Lung (tissue), 11 donors: ENCODE measurements at regions not wholly inside any gene's neighbourhood (a gene's known extent, or its start where the extent isn't known, plus 50 kb on each side); places are given as distances from the start of the nearest gene placed in this dataset.
"Not testable (repeated sequence)": the region's sequence is repeated elsewhere in the genome, so short reads cannot be mapped to it uniquely, and the experiment has no call there.

ENCODE experiments used
- ATAC-seq: fragments of 200-7000 bp; cut with Tn5 transposase; one replicate; pipeline ENCODE4 v1.9.1; 2020; ENCODE audit warnings: moderate number of reproducible peaks; ENCODE audit not compliant: insufficient read depth, low FRiP score
- DNase-seq, 3 donors: peaks; one replicate each; pipeline ENCODE4 v3.0.0-alpha.2; 2013 to 2017
- H3K27ac ChIP-seq, 2 donors: one replicate each; pipeline ENCODE4 v1.5.1; 2013; ENCODE audit warnings: mild to moderate bottlenecking in 2 of 2, moderate library complexity in 2 of 2, control low read depth in 1 of 2, inconsistent platforms in 1 of 2, low read depth in 1 of 2, low read length in 1 of 2
- H3K27me3 ChIP-seq, 3 donors: one replicate each; pipeline ENCODE4 v1.5.1; 2013; ENCODE audit warnings: low read length in 2 of 3; ENCODE audit not compliant: control insufficient read depth in 3 of 3, insufficient read depth in 3 of 3
- H3K36me3 ChIP-seq, 4 donors: one replicate each; pipeline ENCODE4 v1.5.1; 2013; ENCODE audit warnings: low read length in 4 of 4, mild to moderate bottlenecking in 1 of 4, moderate library complexity in 1 of 4; ENCODE audit not compliant: control insufficient read depth in 4 of 4, insufficient read depth in 4 of 4
- H3K4me1 ChIP-seq, 5 donors: one replicate each; pipeline ENCODE4 v1.5.1; 2013; ENCODE audit warnings: low read length in 5 of 5, mild to moderate bottlenecking in 2 of 5, moderate library complexity in 1 of 5; ENCODE audit not compliant: control insufficient read depth in 5 of 5, insufficient read depth in 5 of 5
- H3K4me3 ChIP-seq: one replicate; pipeline ENCODE4 v1.5.1; 2013; ENCODE audit warnings: mild to moderate bottlenecking, control low read depth, moderate library complexity
- H3K9ac ChIP-seq, 2 donors: one replicate each; pipeline ENCODE4 v1.5.1; 2013; ENCODE audit warnings: low read length in 2 of 2, control low read depth in 1 of 2; ENCODE audit not compliant: insufficient read depth in 1 of 2
- H3K9me3 ChIP-seq, 4 donors: one replicate each; pipeline ENCODE4 v1.5.1; 2013; ENCODE audit warnings: low read length in 3 of 4, mild to moderate bottlenecking in 1 of 4, moderate library complexity in 1 of 4; ENCODE audit not compliant: control insufficient read depth in 4 of 4, insufficient read depth in 3 of 4
- WGBS, 2 donors: extraction: QIAGEN DNeasy Blood & Tissue Kit; methylation state at CpG; one replicate each; pipeline ENCODE4 v1.1.7; 2013; 5-methylcytosine and 5-hydroxymethylcytosine counted together
- TF ChIP-seq, protein P1 (sequence below): IDR thresholded peaks from 2 replicates; pipeline ENCODE4 v1.5.1; 2012; ENCODE audit warnings: mild to moderate bottlenecking; ENCODE audit errors: control extremely low read depth, extremely low read depth
- donor health status: control.
- donor health status: control.
- donor health status: Bipolar disorder and iron deficiency.
- donor health status: healthy.
- donor health status: DM: yes; HTN: yes; CAD: no.

DNA sequence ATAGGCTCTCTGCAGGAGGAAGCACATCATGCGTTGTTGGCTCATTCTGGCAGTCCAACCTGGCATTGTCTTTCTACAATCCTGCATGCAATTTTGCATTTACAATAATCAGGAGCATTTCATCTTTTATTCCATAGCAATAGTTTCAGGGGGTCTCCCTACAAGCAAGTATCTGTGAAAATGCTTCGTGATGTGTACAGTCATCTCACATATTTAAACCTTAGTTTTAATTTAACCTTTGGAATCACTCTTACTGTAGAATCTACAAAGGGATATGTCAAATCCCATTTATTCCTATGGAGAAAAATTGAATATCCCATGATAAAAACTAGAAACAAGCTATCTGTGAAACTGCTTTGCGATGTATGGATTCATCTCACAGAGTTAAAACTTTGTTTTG, 112.0 kb upstream of the WSB1 start:
- Histone ChIP-seq H3K36me3 (no peaks in the 10 kb centered on the region), H3K4me3 (no peak overlapping the region), H3K9ac (no peak overlapping the region), H3K9me3 (peaks cover 0 to 5% (median 2%) of the 10 kb centered on the region in 4 donors), H3K4me1 (no peaks in the 10 kb centered on the region), H3K27me3 (no peaks in the 10 kb centered on the region), H3K27ac (no peak overlapping the region)
- 88 to 90% methylated on average over 3 of the region's 3 CpGs for WGBS, 2 donors
- DNase-seq (no peak), ATAC-seq (no peak)
- TF ChIP-seq, protein P1, sequence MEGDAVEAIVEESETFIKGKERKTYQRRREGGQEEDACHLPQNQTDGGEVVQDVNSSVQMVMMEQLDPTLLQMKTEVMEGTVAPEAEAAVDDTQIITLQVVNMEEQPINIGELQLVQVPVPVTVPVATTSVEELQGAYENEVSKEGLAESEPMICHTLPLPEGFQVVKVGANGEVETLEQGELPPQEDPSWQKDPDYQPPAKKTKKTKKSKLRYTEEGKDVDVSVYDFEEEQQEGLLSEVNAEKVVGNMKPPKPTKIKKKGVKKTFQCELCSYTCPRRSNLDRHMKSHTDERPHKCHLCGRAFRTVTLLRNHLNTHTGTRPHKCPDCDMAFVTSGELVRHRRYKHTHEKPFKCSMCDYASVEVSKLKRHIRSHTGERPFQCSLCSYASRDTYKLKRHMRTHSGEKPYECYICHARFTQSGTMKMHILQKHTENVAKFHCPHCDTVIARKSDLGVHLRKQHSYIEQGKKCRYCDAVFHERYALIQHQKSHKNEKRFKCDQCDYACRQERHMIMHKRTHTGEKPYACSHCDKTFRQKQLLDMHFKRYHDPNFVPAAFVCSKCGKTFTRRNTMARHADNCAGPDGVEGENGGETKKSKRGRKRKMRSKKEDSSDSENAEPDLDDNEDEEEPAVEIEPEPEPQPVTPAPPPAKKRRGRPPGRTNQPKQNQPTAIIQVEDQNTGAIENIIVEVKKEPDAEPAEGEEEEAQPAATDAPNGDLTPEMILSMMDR = no peak

DNA sequence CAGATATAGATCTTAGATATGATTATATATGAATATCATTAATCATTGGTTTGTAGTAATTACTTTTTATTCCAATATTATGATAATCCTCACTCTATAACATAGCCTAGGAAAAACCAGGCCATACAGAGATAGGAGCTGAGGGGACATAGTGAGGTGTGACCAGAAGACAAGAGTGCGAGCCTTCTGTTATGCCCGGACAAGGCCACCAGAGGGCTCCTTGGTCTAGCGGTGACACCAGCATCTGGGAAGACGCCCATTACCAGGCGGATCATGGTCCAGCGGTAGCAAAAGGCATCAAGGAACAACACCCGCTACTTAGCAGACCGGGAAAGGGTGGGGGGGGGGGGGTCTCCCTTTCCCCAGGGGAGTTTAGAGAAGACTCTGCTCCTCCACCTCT, 96.4 kb upstream of the WSB1 start:
- H3K9ac ChIP-seq, H3K9me3 ChIP-seq, DNase-seq, H3K27ac ChIP-seq, H3K4me1 ChIP-seq, H3K27me3 ChIP-seq, ATAC-seq, H3K36me3 ChIP-seq, H3K4me3 ChIP-seq: not testable (repeated sequence)
- WGBS, 2 donors = 34 to 50% methylated on average over 7 to 8 of the region's 8 CpGs

DNA sequence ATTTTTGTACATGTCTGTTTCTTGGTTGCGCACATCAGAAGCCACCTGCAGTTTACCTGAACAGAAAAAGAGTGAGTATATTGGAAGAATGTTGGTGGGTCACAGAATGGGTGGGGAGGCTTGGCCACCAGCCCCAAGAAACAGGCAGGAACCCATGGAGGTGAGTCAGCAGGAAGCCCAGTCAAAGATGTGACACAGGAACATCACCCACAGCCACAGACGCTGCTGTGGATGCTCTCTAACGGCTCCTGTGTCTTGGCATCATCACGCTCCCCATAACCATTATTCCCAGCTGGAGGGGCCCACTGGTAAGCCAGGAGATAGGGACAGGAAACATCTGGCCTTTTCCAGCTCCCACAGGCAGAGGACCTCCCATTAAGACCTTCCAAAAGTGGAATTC, 94.0 kb upstream of the WSB1 start:
- no peaks in the 10 kb centered on the region for H3K36me3 ChIP-seq
- peaks cover 0 to 3% (median under 1%) of the 10 kb centered on the region in 4 donors for H3K9me3 ChIP-seq

DNA sequence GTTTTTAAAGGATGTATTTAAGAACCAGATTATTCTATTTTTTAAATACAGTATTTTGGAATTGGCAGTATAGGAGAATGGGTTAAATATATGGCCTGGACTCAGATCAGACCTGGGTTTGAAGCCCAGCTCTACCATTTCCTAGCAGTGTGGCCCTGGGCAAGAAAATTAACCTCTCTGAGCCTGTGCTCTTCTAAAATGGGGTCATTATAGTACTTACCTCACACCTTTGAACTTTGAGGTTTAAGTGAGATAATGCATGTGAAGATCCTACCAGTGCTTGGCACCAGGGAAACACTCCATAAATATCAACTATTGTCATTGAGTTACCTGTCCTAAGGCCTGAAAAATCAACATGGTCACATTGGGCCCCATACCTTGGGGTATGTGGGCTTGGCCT, 93.4 kb upstream of the WSB1 start:
- Histone ChIP-seq H3K4me3 (no peak overlapping the region), H3K36me3 (no peaks in the 10 kb centered on the region), H3K9ac (no peak overlapping the region), H3K4me1 (no peaks in the 10 kb centered on the region), H3K27ac (no peak overlapping the region), H3K9me3 (peaks cover 0 to 3% (median under 1%) of the 10 kb centered on the region in 4 donors), H3K27me3 (no peaks in the 10 kb centered on the region)
- ATAC-seq (no peak), DNase-seq (no peak)
- TF ChIP-seq, protein P1 = no peak

More for the DNA sequence above, 94.0 kb upstream of the WSB1 start:
- Histone ChIP-seq H3K27me3 (no peaks in the 10 kb centered on the region), H3K4me1 (no peaks in the 10 kb centered on the region), H3K4me3 (no peak overlapping the region), H3K9ac (no peak overlapping the region), H3K27ac (no peak overlapping the region)
- TF ChIP-seq, protein P1 = no peak
- whole genome bisulfite sequencing, 2 donors = 43 to 54% methylated on average over 4 of the region's 4 CpGs
- ATAC-seq = no peak
- peak in 2 of 3 donors; percentile 15 to 17 for DNase-seq
